GM12872 (cell line): ENCODE measurements at regions not wholly inside any gene's neighbourhood (a gene's known extent, or its start where the extent isn't known, plus 50 kb on each side); places are given as distances from the start of the nearest gene placed in this dataset.

Experiments
- CTCF ChIP-seq: IDR thresholded peaks from 3 replicates; pipeline ENCODE4 v1.5.1; 2011; ENCODE audit warnings: low read depth, mild to moderate bottlenecking, low read length, moderate library complexity; ENCODE audit not compliant: insufficient read depth

GRCh38 chr18:60883587-60883986 is 449.6 kb upstream of the CDH20 start:
- TF ChIP-seq CTCF = no peak

GRCh38 chr18:60888071-60888624 is 445.1 kb upstream of the CDH20 start:
- TF ChIP-seq CTCF = no peak

GRCh38 chr18:60889442-60889841 is 443.8 kb upstream of the CDH20 start:
- no peak for TF ChIP-seq CTCF

- no peak for TF ChIP-seq CTCF
Observed at GRCh38 chr18:60891936-60892335, 441.3 kb upstream of the CDH20 start.

- TF ChIP-seq CTCF = no peak
Observed at GRCh38 chr18:60892441-60892840, 440.8 kb upstream of the CDH20 start.

GRCh38 chr18:60892855-60893254 is 440.4 kb upstream of the CDH20 start:
- no peak for TF ChIP-seq CTCF

- TF ChIP-seq CTCF = no peak
Observed at GRCh38 chr18:60893355-60894097, 439.7 kb upstream of the CDH20 start.
